SH-SY5Y (cell line): ENCODE measurements at regions not wholly inside any gene's neighbourhood (a gene's known extent, or its start where the extent isn't known, plus 50 kb on each side); places are given as distances from the start of the nearest gene placed in this dataset.

Source experiments
- GATA2 ChIP-seq: IDR thresholded peaks from 2 replicates; pipeline ENCODE4 v1.6.1; 2011; ENCODE audit warnings: mild to moderate bottlenecking, low read depth, low read length
- GATA3 ChIP-seq: IDR thresholded peaks from 2 replicates; pipeline ENCODE4 v1.6.1; 2011; ENCODE audit warnings: low read depth, mild to moderate bottlenecking, low read length, moderate library complexity

DNA sequence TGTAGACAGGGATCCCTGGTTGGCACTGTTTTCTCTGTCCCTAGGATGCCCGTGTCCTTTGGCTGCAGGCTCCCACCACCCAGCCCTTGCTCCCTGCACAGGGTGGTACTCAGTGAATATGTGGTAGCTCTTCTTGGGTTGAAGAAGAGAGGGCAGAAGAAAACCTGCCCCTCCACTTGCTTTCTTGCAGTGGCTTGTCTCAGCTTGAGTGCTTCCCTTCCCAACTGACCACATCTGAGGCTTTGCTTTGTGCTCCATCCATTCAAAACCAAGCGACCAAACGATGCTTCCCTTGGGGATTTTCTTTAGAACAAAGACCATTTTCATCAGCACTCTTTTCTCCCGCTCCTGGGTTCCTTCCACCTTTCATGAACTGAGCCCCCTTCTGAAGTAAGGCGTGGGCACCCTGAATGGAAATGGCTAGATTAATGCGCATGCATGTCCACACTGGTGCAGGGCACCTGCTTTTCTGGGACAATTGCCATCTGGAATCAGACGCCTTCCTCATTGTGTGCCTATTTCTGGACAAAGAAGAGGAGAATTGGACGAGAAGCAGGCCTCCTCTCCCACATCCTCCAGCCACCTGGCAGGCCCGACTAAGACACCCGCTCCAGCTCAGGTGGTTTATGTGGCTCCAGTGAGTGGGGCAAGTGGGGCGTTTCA lies 59.1 kb downstream of the ARL4C start:
- no peak for TF ChIP-seq GATA2
- TF ChIP-seq GATA3, result no peak
